GM21825 (cell line): ENCODE measurements at regions not wholly inside any gene's neighbourhood (a gene's known extent, or its start where the extent isn't known, plus 50 kb on each side); places are given as distances from the start of the nearest gene placed in this dataset.
"Not testable (repeated sequence)": the region's sequence is repeated elsewhere in the genome, so short reads cannot be mapped to it uniquely, and the experiment has no call there.

ENCODE experiments used
- ATAC-seq: cut with Tn5 transposase; IDR thresholded peaks from one replicate; pipeline ENCODE4 v1.9.1; 2021; ENCODE audit warnings: mild to moderate bottlenecking, moderate library complexity; ENCODE audit not compliant: unreplicated experiment

GRCh38 chr17:27090450-27091042 lies 203.4 kb upstream of the WSB1 start:
- not testable (repeated sequence) for ATAC-seq

- ATAC-seq = no peak
These were observed 202.8 kb upstream of the WSB1 start for GRCh38 chr17:27091043-27091497.

- ATAC-seq = not testable (repeated sequence)
These were observed 199.7 kb upstream of the WSB1 start for GRCh38 chr17:27094179-27094578.

GRCh38 chr17:27095821-27096220 lies 198.1 kb upstream of the WSB1 start:
- not testable (repeated sequence) for ATAC-seq

- not testable (repeated sequence) for ATAC-seq
These were observed 194.6 kb upstream of the WSB1 start for GRCh38 chr17:27099266-27099665.

- not testable (repeated sequence) for ATAC-seq
These were observed 189.2 kb upstream of the WSB1 start for GRCh38 chr17:27104605-27105221.

- ATAC-seq = no peak
These were observed 188.3 kb upstream of the WSB1 start for GRCh38 chr17:27105636-27106035.

- ATAC-seq = no peak
These were observed 187.4 kb upstream of the WSB1 start for GRCh38 chr17:27106347-27106981.

GRCh38 chr17:27106982-27107360 lies 186.9 kb upstream of the WSB1 start:
- no peak for ATAC-seq

- not testable (repeated sequence) for ATAC-seq
These were observed 186.3 kb upstream of the WSB1 start for GRCh38 chr17:27107386-27108328.

GRCh38 chr17:27109346-27109745 lies 184.6 kb upstream of the WSB1 start:
- ATAC-seq = no peak

- no peak for ATAC-seq
These were observed 140.9 kb upstream of the WSB1 start for GRCh38 chr17:27153005-27153404.

- ATAC-seq = no peak
These were observed 138.0 kb upstream of the WSB1 start for GRCh38 chr17:27155866-27156265.

- no peak for ATAC-seq
These were observed 136.6 kb upstream of the WSB1 start for GRCh38 chr17:27157297-27157696.

- ATAC-seq = no peak
These were observed 136.0 kb upstream of the WSB1 start for GRCh38 chr17:27157898-27158297.

- no peak for ATAC-seq
These were observed 135.5 kb upstream of the WSB1 start for GRCh38 chr17:27158382-27158781.

GRCh38 chr17:27180322-27180721 lies 113.6 kb upstream of the WSB1 start:
- no peak for ATAC-seq

GRCh38 chr17:27181379-27181925 lies 112.5 kb upstream of the WSB1 start:
- ATAC-seq = not testable (repeated sequence)

- ATAC-seq = no peak
These were observed 112.0 kb upstream of the WSB1 start for GRCh38 chr17:27181935-27182334.

GRCh38 chr17:27197505-27197904 lies 96.4 kb upstream of the WSB1 start:
- not testable (repeated sequence) for ATAC-seq

GRCh38 chr17:27199948-27200347 lies 94.0 kb upstream of the WSB1 start:
- ATAC-seq = no peak
